ENCODE measurements at regions not wholly inside any gene's neighbourhood (a gene's known extent, or its start where the extent isn't known, plus 50 kb on each side); places are given as distances from the start of the nearest gene placed in this dataset.

DNA sequence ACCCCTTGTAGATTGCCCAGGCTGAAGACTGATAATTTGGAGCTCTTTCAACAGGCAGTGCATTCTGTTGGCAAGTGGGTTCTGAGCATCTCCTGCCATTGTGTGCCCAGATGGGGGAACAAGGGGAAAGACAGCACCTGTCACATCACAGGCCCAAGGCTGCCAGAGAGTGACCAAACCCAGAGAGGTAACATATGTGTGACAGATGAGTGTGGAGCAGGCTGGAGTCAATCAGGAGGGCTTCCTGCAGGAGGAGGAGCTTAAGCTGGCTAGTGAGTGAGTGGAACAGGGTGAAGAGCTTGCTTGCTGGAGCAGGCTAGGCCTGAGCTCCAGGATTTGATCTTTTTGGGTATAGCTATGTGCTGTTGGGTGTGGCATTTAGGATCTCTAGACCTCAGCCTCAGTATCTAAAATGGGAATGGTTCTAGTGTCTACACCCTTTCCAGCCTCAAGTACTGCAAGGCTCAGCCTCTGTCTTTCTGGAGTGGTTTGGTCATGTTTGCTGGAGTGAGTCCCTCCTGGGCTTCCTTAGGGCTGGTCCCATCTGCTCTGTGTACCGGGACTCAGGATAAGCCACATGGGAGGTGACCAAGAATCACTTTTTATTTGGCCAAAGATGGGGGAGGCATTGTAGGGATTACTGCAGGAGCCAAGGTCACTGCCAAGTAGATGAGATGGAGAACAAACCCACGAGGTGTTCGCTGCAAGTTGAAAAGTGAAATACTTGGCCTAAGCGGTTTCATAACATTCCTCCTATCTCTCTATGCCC, 152.4 kb upstream of the TSHZ3 start:
- DNase-seq = no peak

DNA sequence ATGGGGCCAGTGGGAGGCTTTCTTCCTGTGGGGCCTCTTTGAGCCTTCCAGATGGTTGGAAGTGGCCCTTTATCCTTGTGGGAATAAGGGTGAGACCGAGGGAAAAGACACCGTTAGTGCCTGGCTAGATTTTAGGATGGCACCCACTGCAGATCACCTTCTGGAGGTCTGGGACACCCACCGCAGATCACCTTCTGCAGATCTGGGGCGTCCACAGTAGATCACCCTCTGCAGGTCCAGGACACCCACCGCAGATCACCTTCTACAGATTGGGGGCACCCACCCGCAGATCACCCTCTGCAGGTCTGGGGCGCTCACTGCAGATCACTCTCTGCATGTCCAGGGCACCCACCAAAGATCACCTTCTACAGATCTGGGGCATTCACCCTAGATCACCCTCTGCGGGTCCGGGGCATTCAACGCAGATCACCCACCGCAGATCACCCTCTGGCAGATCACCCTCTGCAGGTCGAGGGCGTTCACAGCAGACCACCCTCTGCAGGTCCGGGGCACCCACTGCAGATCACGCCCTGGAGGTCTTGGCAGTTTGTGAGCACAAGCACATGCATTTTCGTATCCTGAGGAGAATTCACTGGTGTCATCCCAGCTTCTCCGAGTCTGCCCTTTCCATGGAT, 153.4 kb upstream of the TSHZ3 start:
- DNase-seq = no peak

DNA sequence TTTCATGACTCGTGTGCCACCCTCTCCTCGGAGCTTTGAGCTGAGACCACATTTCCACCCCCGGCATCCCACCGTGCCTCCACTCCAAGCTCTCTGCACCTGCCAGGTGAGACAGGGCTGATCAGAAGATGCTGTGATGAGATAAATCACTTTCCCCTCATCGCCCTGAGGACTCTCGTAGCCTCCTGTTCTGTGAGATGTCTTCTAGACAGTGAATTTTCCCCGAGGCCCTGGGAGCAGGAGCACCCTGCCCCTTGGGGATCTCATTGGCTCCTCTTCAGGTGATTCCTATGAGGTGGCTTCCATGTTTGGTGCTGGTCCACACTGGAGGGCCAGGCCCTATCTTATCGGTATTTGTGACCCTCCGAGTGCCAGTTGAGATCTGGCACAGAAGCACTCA, 154.0 kb upstream of the TSHZ3 start:
- DNase-seq = no peak

DNA sequence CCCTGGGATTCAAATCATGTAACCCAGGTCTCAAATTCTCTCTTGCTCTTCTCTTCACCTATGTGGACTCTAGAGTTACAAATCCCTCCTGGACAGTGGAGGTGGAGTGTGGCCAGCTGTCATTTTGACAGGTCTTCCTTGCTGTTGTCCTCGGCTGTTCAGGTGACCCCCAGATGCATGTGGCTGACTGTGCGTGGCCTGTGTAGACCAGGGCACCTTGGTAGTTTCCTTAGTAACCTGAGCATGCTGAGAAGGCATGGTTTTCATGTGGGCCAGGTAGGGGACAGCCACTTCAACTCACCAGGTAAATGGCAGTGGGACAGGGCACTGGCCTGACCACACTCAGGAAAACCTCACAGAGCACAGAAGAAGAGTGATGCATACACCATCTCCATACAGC, 155.0 kb upstream of the TSHZ3 start:
- DNase-seq = no peak

DNA sequence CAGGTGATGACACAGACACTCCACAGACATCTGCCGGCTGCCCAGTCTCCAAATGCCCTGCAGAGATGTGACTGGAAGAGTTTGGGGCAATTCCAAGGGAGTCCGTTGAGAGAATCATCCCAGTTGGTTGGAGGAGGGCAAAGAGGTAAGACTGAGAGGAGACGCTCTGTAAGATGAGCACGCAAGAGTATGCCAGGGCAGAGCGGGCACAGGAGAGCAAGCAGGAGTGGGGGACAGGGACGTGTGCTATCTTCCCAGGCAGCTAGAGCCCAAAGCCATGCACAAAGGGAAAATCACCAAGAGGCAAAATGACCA, 156.3 kb upstream of the TSHZ3 start:
- DNase-seq = no peak

DNA sequence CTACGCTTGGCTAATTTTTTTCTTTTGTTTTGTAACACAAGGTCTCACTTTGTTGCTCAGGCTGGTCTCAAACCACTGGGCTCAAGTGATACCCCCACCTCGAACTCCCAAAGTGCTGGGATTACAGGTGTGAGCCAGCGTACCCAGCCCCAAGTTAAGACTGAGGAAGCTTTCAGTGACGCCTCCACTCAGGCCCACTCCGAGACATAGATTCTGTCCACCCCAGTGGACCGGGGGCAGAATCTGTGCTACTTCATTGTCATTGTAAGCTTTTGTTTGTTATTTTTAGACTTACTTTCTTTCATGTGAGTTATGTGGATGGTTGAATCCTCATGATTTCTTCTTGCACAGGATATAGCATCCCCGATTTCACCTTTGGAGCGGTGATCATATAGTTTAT, 156.9 kb upstream of the TSHZ3 start:
- no peak for DNase-seq

DNA sequence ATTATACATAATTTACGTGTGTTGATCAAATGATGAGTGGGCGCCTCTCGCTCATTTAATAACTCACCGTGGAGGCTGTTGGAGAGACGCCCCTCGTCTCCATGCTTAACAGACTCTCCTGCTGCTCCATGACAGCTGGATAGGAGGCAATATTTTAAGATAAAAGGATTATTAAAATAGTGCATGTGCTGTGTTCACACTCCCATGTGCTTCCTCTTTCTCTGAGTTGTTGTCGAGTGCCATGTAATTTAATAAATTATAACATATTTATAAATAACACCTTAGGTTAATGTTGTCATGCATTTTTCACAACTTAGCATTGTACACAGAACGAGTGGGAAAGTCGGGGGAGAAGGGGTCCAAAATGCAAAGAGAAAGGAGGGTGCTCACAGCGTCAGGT, 161.4 kb upstream of the TSHZ3 start:
- no peak for DNase-seq

DNA sequence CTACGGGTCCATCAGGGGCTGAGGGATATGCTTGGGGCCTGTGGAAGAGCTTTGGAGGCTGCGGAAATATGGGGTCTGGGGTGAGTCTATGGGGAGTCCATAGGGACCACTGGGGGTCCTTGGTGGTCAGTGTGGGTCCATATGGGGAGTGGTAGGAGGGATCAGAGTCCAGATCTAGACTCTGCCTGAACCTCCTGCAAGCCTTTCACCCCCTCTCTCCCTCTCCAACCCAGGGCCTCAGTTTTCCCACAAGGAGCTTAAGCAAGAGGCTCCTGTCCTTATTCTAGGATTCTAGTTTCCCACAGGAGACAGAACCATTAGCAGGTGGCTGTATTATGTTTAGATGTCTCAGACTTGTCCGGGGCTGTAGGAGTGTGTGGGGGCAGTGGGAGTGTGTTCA, 161.9 kb upstream of the TSHZ3 start:
- DNase-seq = no peak

DNA sequence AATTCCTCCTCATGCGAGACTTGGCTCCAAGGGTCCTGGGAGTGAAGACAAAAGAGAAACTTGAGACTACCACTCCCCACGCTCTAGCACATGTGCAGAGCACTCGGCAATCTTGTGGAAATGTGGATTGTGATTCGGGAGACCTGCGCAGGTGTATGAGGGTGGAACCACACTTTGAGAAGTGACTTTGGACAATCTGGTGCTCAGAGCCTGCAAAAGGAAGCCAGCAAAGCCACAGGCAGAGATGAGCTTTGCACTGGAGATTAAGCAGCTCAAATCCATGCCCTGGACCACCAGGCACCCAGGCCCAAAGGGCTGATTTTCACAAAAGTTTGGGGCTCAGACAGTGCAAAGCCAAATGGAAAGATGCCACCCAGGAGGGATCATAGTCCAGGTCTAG, 162.5 kb upstream of the TSHZ3 start:
- no peak for DNase-seq

DNA sequence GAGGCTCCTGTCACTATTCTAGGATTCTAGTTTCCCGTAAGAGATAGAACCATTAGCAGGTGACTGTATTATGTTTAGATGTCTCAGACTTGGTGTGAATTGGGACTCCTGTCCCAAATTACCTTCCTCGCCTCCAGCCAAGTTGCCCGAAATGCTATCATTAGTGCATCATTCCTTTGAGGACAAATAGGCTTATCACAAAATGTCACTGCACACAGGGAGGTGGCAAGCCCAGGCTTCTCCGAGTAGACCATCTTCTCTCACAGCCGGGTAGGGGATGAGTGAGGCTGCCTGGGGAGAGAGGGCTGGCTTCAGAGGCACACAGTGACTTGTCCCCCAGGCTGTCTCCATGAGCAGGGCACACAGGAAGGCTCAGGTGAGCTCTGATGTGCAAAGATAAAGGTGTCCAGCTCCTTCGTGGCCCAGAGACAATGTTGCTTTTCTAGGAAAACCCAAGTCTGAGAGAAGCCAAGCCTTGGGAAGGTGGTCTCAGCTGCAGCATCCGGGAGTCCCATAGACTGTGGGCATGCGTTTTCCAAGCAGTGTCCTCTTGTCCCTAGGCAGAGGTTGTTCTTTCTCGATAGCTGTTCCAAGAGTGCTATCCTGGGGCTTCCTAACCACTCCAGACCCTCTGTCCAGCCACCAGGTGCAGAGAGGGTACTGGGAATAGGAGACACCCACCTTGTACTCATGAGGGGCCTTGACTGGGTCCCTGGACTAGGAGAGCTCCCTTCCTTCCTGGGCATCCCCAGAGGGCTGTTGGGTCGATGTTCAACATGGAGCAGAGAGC, 163.1 kb upstream of the TSHZ3 start:
- no peak for DNase-seq

DNA sequence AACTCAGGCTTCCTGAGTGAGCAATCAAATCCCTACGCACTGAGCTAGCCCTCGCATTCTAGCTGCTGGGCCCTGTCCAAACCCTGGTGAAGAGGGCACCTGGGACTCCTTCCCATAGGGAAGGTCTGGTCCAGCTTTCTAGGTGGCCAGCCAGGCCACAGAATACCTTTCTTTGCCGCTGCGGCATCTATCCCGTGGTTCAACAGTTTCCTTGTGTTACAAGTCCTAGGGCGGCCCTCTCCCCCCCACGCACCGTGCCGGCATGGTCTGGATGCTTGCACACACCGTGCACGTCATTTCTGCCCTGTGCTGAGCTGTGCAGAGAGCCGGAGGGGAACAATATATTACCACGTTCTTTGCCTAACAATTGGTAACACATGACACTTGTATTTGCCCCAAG, 164.6 kb upstream of the TSHZ3 start:
- DNase-seq = no peak

DNA sequence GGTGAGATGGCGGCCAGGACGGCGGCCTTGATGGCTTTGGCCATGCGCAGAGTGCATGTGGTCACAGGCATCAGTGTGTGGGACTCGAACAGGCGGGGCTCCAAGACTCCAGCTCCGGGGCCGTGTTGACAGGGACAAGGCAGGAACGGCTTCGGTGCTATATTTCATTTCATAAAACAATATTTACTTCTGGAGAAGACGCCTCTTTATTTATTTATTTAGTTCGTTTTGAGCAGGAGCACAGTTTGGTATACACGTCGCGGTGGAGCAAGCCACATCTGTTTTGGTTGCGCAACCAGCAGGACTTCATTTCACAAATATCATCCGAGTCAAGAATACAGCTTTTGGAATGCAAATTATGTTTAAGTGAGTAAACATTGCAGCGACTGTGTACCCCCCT, 166.7 kb upstream of the TSHZ3 start:
- no peak for DNase-seq

DNA sequence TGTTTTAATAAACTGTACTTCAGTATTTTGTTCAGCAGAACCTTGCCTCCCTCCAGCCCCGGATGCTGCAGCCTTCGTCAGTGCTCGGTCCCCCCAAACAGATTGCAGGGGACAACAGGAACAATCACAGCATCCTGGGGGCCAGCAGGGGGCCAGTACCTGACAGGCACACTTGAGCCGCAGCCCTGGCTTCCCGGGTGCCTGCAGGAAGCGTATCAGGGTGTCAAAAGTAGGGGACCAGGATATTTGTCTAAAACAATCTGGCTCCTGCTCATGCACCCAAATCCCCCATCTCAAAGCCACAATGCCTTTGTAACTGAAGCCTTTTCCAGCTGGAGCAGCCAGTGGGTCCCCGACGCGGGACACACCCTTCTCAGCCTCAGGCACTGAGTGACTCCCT, 167.5 kb upstream of the TSHZ3 start:
- no peak for DNase-seq

DNA sequence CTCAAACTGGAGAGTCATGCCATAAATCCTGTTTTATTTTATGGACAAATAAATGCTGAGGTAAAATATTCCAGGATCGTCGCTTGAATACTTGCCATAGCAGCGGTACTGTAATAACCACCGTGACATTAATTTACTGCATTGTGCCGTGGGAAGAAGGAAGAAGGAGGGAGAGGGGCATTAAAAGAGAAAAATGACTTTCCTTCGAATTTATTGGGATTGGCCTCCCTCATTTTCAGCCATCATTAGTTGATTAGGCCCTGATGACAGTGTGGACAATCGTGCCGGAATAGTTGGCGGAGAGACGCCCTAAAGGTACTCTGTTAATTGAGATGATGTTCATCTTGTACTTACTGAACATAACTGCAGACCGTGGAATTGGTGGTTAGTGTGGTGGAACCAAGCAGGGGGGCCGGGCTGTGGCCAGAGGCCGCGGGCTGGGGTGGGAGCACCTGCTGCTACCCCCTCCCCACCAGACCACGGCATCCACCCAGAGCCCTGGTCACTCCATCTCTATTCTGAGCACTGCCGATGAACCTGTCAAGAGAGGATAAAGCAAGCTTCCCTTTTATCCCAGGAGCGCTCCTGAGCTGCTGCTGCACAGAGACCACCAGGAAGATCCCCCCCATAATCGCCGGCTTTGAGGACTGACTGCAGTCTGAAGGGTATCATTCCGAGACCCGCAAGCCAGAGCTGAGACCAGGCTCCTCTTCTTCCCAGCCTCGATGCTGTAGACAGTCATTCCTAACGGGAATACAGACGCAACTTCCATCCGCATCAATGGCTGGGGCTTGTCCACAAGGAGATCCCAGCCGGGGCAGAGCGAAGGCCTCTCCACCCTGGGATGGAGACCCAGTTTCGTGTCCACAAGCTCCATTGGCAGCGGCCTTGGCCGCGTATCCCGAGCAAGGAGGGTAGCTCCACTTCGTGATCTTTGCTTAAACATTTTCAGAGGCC, 168.3 kb upstream of the TSHZ3 start:
- DNase-seq = no peak

DNA sequence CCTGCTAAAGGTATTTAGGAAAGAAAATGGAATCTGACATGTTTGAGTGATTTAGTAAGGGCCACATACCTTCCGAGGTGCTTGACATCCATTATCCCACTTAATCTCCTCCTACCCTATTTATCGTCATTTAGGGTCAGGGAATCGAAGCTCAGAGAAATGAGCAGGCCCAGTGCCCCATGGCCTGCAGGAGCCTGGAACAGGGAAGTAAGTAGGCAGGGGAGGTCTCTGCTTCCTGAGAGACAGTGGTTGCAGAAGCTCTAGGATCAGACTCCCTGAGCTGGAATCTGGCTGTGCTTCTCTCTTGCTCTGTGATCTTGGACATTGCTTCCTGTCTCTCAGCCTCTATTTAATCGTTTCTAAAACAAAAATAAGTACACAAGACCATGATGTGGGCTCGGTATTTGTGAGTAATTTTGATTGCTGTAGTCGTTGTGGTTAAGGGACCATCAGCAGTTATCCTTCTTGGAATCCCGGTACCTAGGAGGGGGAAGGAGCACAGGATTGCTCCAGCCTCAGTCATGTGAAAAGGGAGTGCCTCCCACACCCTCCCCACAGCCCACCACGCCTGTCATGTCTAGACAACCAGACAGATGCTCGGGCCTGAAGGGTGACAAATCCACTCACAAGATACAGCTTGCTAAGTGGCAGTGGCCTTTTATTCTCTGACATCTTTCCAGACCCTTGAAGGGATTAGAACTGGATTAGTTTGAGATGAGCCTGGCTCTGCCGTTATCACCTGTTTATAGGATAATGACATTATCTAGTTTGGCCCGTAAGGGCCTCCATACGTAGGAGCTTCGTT, 169.2 kb upstream of the TSHZ3 start:
- DNase-seq = no peak

DNA sequence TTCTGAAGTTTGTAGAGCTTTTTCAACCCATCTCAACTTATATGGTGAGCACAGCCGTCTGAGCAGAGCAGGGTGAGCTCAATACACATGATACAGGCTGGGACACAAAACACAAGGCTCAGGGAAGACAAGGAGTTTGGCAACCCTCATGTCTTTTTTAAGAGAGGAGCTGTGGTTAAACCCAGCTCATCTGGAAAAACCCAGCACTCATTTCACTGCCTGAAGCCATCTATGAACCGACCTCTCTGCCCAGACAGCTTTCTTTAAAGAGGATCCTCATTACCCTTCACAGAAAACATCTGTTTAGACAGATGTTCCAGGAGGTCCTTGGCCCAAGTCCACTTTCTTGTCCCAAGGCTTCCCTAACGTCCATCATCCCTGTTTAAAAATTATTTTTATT, 170.0 kb upstream of the TSHZ3 start:
- DNase-seq = no peak

DNA sequence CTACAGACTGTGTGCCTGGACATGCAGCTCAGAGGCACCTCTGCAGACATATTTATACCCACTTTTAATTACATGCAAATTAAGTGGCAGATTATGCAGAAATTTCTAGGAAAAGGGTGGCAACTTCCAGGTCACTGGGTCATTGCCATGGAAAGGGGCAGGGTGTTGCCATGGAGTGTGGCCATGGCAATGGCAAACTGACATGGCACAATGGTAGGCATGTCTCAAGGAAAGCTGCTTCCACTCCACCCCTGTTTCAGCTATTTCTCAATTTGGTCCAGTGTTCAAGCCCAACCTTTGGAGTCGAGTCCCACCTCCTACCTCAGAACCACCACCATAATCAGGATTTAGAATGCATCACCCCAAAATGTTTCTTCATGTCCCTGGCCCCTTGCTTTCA, 170.7 kb upstream of the TSHZ3 start:
- no peak for DNase-seq

DNA sequence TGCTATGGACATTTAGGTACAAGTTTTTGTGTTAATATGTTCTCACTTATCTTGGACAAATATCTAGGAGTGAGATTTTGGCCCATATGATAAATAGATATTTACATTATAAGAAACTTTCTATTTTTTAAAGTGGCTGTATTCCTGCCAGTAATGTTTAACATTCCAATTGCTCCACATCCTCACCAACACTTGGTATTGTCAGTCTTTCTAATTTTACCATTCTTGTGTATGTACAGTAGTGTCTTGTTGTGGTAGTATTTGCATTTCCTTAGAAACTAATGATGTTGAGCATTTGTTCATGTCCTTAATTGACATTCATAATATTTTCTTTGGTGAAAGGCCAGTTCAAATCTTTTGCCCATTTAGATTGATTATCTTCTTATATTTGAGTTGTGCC, 171.4 kb upstream of the TSHZ3 start:
- no peak for DNase-seq

DNA sequence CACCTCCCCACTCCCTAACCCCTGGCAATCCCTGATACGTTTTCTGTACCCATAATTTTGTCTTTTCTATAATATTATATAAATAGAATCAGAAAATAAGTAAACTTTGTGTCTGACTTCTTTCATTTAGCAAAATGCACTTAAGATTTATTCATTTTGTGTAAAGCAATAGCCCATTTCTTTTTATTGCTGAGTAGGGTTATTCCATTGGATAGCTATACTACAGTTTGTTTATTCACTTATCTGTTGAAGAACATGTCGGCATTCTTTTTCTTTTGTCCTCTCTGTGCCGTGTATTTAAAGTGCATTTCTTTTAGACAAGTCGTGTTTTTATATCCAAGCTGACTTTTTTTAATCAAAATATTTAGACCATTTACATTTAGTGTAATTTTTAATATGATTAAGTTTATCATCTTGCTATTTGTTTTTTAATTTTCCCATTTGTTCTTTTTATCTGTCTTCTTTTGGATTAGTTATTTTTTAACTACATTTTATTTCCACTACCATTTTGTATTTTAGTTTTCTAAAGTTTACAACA, 176.4 kb upstream of the TSHZ3 start:
- DNase-seq = no peak

DNA sequence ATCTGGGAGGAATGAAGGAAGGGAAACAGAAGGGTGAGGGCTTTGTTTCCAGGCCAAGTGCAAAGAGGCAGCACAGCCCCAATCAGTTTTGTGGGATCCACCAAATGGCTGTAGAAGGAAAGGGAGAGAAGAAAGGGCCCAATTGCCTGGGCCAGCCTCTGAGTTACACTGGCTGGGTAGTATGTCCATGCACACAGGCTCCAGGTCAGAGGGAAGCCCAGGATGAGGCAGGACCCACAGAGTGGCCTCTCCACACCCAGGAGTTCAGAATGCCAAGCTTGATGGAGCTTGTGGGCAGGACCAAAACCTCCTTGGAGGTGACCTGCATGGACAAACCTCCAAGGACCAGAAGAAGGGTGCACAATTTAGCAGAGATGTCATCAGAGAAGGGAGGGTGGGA, 178.2 kb upstream of the TSHZ3 start:
- no peak for DNase-seq

DNA sequence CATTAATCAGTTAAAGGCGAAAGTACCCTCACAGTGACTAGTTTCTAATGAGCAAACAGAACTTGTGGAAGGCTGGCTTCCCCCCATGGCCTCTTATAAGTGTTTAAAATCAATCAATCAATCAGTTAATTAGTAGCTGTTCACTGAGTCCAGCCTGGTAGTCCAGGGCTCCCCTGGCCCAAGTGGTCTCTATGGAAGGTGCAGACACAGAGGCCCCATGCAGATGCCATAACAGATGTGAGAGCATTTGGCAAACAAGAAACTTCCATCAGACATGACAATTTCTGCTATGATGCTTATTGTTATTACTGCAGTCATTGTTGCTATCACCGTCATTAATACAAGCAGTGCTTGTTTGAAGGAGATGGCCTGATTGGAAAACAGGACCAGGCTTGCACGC, 179.0 kb upstream of the TSHZ3 start:
- no peak for DNase-seq
